Activated CD4-positive, alpha-beta T cell treated with anti-CD3 and anti-CD28 coated beads, Interleukin-2, amount 50 U/mL, for 1 hour (primary cell): ENCODE measurements at regions not wholly inside any gene's neighbourhood (a gene's known extent, or its start where the extent isn't known, plus 50 kb on each side); places are given as distances from the start of the nearest gene placed in this dataset.

Experiments
- DNase-seq: peaks from one replicate; pipeline ENCODE4 v3.0.0-alpha.2; 2020

- DNase-seq, result no peak
These were observed 174.2 kb upstream of the PLEKHG7 start for GRCh38 chr12:92528586-92528985.

- DNase-seq, result no peak
These were observed 174.7 kb upstream of the PLEKHG7 start for GRCh38 chr12:92528097-92528496.

GRCh38 chr12:92524489-92524888, 178.3 kb upstream of the PLEKHG7 start:
- no peak for DNase-seq

DNA sequence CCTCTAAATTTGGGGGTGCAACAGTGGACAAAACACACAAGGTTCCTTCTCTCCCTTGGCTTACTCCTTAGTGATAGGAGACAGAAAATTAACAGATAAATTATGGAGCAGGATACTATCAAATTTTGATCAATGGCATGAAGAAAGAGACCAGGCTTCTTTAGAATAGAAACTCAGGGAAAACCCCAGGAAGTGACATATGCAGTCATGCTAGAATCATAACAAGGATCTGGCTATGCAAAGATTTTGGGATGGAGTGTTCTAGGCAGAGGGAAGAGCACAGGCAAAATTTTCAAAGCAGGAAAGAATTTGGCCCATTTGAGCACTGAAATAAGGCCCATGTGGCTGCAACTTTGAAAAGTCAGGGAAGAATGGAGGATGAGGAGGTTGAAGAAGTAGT, 182.3 kb upstream of the PLEKHG7 start:
- DNase-seq, result no peak

- no peak for DNase-seq
These were observed 183.5 kb upstream of the PLEKHG7 start for GRCh38 chr12:92519284-92519683.

GRCh38 chr12:92518071-92518470, 184.7 kb upstream of the PLEKHG7 start:
- no peak for DNase-seq

GRCh38 chr12:92516277-92516600, 186.6 kb upstream of the PLEKHG7 start:
- no peak for DNase-seq

GRCh38 chr12:92513231-92513730, 189.5 kb upstream of the PLEKHG7 start:
- no peak for DNase-seq

- no peak for DNase-seq
These were observed 191.0 kb upstream of the PLEKHG7 start for GRCh38 chr12:92511786-92512185.

DNA sequence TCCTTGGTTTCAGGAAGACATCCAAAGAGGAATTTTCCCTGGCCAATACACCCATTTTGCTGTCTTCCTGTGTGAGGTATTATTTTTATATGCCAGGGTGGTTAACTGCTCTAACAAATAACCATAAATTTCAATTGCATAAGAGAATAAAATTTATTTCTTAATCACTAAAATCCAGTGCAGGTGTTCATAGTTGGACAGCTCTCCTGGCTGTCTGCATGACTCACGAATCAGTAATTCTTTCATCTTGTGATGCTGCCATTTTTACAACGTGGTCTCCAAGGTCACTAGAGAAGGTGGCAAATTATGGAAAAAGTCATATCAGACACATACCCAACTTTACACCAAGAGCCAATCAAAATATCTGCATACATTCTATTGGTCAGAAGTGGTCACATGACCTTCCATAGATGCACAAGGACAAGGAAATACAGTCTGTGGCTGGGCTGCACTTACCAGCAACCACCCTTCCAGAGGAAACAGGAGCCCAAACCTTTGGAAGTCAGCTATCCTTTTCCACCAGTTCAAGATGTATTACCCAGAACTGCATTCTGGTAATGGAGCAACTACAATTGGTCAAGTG, 193.5 kb upstream of the PLEKHG7 start:
- DNase-seq, result no peak

DNA sequence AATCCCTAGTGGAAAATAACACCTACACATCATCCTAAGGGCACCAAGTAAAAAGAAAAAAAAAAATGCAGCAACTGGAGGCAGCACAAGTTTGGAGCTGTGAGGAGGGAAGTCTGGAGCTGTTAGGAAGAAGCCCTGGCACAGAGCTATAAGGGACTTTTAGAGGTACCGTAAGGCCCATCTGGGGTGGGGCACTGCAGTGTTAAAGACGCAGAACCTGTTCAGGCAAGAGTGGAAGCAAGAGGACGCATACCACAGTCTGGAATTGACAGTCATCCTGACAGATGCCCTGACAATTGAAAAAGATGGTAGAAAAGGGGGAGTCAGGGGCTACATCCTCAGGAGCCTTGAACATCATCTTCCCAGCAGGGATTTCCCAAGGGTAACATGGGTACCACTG, 195.9 kb upstream of the PLEKHG7 start:
- no peak for DNase-seq

DNA sequence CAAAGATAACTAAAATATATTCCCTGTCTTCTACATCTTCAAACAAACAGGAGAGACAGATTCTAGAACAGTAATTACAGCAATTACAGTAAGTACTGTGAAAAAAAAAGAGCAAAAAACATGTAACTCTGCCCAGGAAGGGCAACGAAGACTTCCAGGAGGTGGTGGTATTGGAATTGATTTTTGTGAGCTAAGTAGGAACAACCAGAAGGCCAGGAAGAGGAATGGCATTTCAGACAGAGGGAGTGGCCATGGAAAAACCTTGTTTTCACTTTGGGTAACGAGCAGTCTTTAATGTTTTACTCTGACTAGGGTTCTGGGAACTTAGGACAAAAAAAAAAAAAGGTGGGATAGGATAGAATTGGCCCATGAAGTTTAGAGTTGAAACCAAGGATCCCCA, 196.3 kb upstream of the PLEKHG7 start:
- no peak for DNase-seq

DNA sequence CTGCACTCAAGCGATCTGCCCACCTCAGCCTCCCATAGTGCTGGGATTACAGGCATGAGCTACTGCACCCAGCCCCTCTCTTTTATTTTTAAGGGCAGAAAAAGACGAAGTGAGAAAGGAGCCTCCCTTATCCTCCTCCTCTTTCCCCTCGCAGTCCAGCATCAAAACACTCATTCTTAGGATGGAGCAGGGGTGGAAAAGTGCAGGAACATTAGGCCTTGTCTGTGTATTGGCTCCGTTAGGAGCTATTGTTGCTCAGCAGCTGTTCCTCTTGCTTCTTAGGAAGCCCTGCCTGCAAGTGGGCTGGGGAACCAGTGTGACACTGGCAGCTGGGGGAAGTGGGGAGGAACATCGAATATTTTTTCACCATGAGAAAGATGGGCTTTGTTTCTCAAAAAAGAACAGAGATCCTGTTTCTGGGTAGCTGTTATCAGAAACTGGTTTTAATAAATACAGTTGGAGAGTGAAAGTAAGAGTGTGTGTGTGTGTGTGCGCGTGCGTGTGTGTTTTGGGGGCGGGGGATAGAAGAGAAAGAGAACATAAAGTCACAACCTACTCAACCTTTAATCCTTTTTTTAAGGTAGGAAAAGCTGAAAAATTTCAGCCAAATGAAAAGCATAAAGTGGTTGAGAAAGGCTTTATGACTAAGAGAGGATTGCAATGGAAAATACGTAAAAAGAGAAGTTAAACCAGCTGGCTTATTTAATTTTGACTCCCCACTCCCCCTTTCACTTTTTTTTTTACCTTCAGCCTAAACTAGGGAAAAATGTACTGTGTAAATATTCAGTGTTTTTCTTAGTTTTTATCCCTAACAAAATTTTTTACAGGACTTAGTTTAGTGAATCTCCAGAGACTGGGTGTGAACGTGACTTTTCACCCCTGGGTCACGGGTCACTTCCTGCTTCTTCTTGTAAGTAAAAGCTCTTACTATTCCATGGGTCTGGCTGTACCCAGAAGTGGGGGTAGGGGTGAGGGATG, 197.2 kb upstream of the PLEKHG7 start:
- DNase-seq, result peak; percentile 41

DNA sequence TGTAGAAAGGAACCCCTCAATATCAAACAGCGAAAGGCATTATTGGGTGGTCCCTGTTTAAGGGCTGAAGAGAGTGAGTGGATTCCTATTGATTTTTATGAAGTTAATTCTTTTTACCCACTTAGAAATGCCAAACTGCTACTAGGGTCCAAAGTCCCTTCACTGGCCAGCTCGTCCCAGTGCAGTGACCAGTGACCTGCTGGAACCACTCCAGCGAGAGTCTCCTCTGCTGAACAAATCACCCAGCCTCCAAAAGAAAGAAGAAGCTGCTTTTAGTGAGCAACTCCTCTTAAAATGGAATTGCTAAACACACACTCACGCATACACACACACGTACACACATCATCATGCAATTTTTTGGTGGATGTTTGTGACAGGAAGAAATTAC, 198.2 kb upstream of the PLEKHG7 start:
- DNase-seq, result no peak

DNA sequence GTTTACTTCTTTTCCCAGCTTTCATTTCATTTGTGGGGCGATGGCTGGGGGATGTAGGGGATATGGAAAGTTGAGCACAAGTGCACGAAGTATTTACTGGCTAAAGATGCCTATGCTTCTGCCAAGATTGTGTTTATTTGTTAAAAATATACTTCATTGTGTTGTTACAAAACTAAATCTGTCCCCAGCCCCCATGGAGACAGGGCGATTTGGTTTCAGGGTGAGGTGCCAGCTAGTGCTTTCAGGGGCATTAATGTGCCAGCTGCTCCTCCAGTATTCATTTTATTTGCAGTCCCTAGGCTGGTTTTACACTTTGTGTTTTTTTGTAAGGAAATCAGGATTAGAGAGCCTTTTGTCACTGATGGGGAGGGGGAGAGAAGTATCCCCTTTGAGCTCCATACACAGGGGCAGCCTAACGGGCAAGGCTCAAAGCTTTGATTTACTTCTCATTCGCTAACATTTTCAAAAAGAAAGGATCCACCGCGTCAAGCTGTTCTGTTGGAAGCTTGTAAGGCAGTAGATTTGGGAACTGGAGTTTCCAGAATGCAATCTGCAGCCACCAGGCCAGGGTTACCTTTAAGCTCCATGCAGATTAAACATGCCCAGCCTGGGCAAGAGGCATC, 198.7 kb upstream of the PLEKHG7 start:
- DNase-seq, result no peak

GRCh38 chr12:92503029-92503931, 199.5 kb upstream of the PLEKHG7 start:
- no peak for DNase-seq

- DNase-seq, result no peak
These were observed 200.3 kb upstream of the PLEKHG7 start for GRCh38 chr12:92502417-92503028.

DNA sequence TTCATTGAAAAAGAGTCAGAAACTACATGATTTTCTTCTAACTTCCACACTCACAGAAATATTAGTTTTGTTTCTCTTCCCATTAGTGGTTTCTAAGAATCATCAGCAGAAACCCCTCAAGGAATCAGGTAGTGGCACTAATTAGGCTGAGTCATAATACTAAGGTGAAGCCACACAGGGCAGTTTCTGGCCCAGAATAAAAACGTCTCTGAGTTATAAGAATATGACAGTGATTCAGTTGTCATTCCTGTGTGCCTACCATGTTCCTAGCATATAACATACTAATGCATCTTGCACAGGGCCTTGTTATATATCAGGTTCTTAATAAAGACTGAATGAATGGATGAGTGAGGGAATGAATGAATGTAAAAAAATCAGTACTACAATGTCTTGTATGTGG, 206.0 kb upstream of the PLEKHG7 start:
- DNase-seq, result no peak

GRCh38 chr12:92495108-92495507, 207.7 kb upstream of the PLEKHG7 start:
- DNase-seq, result no peak

- DNase-seq, result no peak
These were observed 209.0 kb upstream of the PLEKHG7 start for GRCh38 chr12:92493816-92494215.

- DNase-seq, result no peak
These were observed 209.8 kb upstream of the PLEKHG7 start for GRCh38 chr12:92492995-92493394.

DNA sequence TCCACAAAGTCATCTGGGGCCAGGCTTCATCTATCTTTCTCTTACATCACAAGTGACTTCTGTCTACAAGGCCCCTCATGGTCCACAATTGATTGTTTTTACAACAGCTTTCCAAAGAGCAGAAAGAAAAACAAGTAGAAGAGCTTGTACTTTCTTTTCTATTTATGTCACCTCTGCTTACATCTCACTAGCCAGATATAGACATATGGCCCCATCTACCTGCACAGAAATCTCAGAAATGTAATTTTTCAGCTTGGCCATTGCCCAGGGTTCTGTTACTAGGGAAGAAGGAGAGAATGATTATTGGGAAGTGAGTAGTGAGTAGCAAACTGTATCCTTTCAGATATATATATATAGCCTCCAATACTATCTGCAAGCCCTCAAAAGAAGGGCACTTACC, 210.5 kb upstream of the PLEKHG7 start:
- DNase-seq, result no peak
